GM18520 (cell line): ENCODE measurements at regions not wholly inside any gene's neighbourhood (a gene's known extent, or its start where the extent isn't known, plus 50 kb on each side); places are given as distances from the start of the nearest gene placed in this dataset.

Experiments used
- ATAC-seq: cut with Tn5 transposase; IDR thresholded peaks from one replicate; pipeline ENCODE4 v1.9.1; 2021; ENCODE audit not compliant: unreplicated experiment

- ATAC-seq: no peak
Observed at GRCh38 chr2:14355102-14355501, 277.4 kb upstream of the LRATD1 start.

- ATAC-seq: no peak
Observed at GRCh38 chr2:14358339-14358738, 274.2 kb upstream of the LRATD1 start.

GRCh38 chr2:14358774-14359173, 273.7 kb upstream of the LRATD1 start:
- no peak for ATAC-seq

DNA sequence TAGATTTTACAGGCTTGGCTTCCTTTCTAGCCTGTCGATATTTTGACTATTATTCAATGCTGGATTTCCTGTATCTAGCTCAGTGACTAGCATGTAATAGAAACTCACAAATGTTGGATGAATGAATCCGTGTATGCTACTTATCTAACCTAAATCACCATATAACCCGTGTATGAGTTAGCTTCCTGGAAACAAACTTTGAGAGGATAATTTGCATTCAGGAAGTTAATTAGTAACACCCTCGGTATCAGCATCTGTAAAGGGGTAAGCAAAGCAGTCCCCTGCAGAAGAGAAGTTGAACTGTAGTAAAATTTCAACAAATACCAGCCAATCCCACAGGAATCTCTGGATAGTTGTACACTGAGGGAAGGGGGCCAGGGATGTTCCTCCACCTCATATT, 269.4 kb upstream of the LRATD1 start:
- no peak for ATAC-seq

DNA sequence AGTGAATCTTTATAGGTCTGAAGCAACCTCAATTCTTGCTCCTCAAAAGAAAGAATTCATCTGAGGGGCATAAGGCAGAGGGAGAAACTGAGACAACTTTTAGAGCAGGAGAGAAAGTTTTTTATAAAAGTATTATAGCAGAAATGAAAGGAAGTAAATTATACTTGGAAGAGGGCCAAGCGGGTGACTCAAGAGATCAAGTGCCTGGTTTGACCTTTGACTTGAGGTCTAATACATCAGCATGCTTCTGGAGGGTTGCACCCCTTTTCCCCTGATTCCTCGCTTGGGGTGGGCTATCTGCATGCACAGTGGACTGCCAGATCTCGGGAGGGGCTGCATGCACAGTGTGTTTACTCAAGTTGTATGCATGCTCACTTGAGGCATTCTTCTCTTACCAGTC, 268.5 kb upstream of the LRATD1 start:
- ATAC-seq: no peak

- ATAC-seq: no peak
Observed at GRCh38 chr2:14364471-14364870, 268.0 kb upstream of the LRATD1 start.

- no peak for ATAC-seq
Observed at GRCh38 chr2:14385043-14385442, 247.5 kb upstream of the LRATD1 start.

DNA sequence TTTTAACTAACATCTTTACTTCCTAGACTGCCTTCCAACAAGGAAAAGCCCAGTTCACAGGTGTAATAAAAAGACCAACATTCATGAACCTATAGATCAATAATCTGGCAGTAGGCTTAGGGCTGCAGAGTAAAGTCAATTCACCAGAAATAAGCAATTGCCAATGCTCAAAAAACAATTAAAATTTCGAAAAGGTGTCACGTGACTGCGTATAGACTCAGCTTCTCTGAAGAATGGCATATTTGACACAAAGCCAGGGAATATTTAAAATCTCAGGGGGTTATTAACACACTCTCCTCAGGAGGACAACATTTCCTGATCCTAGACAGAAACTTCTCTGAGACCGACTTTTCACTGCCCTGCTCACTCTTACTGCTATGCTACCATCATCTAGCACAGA, 245.2 kb upstream of the LRATD1 start:
- no peak for ATAC-seq

GRCh38 chr2:14388724-14389123, 243.8 kb upstream of the LRATD1 start:
- ATAC-seq: no peak

- ATAC-seq: no peak
Observed at GRCh38 chr2:14396533-14397083, 235.9 kb upstream of the LRATD1 start.

DNA sequence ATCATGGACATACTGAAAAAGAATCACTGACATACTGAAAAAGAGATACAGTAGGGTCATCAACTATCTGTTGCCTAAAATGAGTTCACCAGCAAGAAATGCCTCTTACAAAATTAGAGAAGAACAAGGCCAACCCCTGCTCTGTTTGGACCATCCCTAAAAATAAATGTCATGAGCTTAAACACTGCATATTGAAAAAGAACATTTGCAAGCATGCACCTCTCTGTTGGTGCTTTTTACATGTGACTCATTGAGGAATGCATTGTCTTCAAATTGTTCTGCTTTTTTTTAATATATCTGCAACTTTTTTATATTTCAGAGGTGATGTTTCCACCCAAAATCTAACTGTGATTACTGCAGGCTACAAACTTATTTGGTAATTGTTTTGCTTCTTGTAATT, 233.9 kb upstream of the LRATD1 start:
- ATAC-seq: no peak

- ATAC-seq: no peak
Observed at GRCh38 chr2:14401873-14402272, 230.6 kb upstream of the LRATD1 start.

DNA sequence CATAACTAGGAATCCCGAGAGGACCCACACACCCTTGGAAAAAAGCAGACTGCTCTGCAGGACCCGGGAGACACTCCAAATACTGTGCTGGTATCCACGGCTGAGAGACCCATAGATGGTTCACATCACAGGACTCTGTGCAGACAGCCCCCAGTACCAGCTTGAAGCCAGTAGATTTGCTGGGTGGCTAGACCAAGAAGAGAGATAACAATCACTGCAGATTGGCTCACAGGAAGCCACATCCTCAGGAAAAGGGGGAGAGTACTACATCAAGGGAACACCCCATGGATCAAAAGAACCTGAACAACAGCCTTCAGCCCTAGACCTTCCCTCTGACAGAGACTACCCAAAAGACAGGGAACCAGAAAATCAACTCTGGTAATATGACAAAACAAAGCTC, 223.8 kb upstream of the LRATD1 start:
- no peak for ATAC-seq

- no peak for ATAC-seq
Observed at GRCh38 chr2:14417551-14417950, 215.0 kb upstream of the LRATD1 start.

GRCh38 chr2:14418115-14418514, 214.4 kb upstream of the LRATD1 start:
- no peak for ATAC-seq

DNA sequence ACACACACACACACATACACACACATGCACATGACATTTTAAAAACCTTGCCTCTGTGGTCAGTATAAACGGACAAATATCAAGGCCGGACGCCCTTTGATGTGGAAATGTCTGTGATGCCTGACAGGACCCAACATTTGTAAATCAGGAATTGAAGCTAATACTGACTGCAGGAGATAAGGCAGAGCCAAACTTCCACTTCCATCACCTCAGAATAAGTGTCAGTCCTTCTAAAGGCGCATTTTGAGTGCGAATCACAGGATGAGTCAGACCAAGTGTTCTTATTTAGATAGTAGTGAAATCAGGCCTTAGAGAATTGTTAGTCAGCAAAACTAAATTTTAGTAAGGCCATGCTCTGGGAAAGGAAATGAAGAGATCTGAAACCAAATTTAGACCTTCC, 211.7 kb upstream of the LRATD1 start:
- ATAC-seq: no peak

GRCh38 chr2:14422426-14422825, 210.1 kb upstream of the LRATD1 start:
- ATAC-seq: no peak

DNA sequence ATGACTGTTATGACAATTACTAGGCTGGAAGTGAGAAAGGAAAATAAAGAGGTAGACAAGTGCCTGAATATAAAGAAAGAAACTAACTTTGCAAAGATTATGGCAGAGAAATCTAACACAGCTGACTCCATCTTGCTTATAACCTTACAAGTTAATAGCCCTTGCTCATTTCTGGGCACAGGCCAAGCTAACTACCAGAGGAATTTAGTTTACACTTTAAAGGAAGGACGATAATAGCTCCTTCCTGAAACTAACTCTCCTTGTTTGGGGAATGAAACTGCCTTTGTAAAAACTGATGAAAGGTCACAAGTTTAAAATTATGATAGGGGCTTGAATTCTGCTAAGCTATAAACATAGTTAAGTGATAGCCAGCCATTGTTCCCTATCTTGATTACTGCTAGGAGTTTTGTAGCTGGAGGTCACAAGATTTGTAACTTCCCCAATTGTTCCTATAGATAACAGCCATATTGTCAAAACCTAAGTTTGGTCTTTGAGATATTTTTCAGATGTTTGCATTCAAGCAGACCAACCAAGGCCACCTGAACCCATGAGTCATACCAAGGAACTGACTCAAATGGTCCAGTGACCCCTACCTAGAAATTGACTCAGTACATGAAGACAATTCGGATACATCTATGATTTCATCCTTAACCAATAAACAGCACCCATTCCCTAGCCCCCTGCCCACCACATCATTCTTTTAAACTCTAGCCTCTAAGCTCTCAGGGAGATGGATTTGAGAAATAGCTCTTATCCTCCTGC, 209.2 kb upstream of the LRATD1 start:
- peak; percentile 32 for ATAC-seq

DNA sequence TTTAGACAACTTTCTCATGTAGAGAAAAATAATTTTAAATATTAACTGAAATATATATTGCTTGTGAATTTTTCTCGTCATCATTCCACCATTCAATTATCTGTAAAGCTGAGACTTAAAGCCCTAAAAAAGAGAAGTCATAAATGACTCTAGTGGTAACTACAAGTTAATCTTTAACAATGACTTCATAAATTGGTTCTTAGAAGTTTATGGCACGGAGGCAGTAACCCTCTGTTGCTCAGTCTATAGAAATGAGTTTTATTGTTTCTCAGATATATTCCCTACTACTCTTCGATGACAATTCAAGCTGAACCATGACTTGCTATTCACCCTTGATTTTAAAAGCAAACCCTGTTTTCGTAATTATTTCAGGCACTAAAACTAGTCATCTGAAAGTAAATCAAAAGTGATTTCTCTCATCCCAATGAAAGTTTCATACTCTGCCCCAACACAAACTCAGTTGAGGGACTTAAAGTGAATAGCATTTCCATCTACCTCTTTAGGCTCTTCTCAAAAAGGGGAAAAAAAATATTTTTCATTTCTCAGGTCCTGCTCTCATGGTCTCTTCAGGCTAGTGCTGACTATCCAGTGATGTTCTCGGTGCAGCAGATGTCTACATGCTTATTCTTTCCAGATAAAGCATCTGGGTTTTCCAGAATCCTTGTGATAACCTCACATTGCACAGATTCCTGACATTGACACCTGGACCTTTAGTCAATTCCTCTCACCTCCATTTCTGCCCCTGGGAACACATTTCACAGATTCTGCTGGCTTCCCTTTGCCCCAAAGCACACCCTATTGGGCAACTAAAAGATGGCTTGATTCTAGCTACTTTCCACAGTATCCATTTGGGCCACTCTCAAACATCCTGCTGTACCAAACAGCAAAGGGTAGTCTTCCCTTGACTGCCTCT, 207.8 kb upstream of the LRATD1 start:
- ATAC-seq: peak; percentile 49

DNA sequence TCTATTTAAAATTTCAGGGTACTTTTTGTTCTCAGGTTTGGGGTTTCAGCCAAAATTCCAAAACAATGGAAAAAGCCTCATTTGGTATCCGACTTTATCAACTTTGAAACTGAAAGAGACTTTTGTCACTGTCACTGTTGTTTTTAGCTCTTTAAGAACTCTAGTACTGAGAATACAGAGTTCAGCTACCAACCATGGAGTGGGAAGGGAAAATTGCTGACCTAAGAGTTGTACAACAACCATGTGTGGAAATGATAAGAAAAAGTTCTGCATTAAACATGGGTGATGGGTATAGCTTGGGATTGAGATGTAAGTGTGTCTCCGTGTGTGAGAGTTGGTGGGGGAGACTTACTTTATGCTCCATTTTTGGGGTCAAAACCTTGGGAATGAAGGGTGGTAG, 206.6 kb upstream of the LRATD1 start:
- no peak for ATAC-seq

DNA sequence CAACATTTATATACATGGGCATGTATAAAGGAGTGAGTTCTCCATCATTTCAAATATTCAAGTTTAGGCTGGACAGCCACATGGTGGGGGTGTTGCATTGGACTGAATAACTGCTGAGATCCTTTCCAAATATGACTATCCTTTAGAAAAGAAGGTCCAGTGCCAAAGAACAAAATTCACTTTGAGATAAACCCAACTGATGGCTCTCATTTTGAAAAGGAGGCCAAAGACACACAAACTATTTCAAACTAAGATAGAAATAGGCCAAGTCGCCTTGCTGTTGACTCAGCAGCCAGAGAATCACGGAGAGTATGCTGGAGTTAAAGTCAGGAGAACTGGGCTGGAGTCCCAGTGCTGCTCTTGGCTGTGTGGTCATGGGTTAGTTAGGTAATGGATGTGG, 204.5 kb upstream of the LRATD1 start:
- no peak for ATAC-seq

DNA sequence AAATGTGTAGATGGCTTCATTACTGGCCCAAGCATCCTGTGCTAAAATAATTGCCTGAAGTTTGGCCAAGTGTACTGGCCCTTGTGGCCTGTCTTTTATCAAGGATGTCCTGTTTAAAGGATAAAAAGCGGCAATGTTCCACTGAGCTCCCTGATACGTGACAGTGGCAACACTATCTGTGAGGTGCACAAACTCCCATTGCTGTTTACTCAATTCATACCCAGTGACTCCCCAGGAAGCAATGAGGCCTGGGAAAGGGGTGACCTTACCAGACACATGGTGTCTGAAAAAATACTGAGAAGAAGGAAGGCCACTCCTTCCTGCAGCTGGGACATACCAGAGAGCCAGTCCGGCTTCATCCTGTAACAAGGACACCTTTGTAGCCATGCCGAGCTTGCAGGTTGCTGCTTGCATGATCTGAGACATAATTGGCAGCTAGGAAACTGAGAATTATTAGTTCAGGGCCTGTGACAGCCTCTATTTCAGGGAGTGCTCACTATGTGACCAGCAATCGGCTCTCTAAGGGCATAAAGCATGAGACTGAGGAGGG, 198.5 kb upstream of the LRATD1 start:
- no peak for ATAC-seq
